Transverse colon (tissue), 4 donors: ENCODE measurements at regions not wholly inside any gene's neighbourhood (a gene's known extent, or its start where the extent isn't known, plus 50 kb on each side); places are given as distances from the start of the nearest gene placed in this dataset.
"Not testable (repeated sequence)": the region's sequence is repeated elsewhere in the genome, so short reads cannot be mapped to it uniquely, and the experiment has no call there.

Experiments
- CTCF ChIP-seq, 5 experiments: fragments of 200-600 bp in 3 of 5; fragments of 450-650 bp in 2 of 5; sonication (generic) in 3 of 5; IDR thresholded peaks; 1 replicate in 2 of 5; 2 replicates in 3 of 5; pipeline ENCODE4 v1.5.1; 2016 to 2017; ENCODE audit warnings: antibody characterized with exemption in 5 of 5, inconsistent platforms in 3 of 5, mild to moderate bottlenecking in 2 of 5, moderate library complexity in 1 of 5
- POLR2A ChIP-seq: fragments of 450-650 bp; IDR thresholded peaks from one replicate; pipeline ENCODE4 v1.6.1; 2016; ENCODE audit warnings: antibody characterized with exemption, mild to moderate bottlenecking, moderate library complexity
- POLR2AphosphoS5 ChIP-seq, 3 donors: sonication (generic); formaldehyde crosslinking; IDR thresholded peaks; one replicate each; pipeline ENCODE4 v1.6.1; 2016; ENCODE audit warnings: antibody characterized with exemption in 3 of 3

DNA sequence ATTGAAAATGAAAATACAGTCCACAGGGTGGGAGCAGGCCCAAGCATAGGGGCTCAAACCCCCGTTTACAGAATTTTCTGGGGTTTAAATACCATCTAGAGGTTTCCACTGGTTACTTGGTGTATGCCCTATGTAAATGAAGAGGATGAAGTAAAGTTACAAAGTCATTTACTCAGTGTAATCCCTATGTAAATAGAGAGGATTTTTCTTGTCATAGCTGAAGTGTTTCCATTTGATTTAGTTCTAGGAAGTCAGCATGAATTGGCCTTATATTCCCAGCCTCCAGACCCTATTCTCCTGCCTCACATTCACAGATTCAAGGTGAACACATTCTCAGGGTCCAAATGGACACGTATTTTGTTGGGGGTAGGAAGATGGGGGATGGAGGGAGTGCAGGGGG, 141.7 kb upstream of the NFIA start:
- TF ChIP-seq POLR2AphosphoS5 (IDR thresholded peaks at IDR 0.05); CTCF (IDR thresholded peaks at IDR 0.05); POLR2A: not testable (repeated sequence)
